GM18520 (cell line): ENCODE measurements at regions not wholly inside any gene's neighbourhood (a gene's known extent, or its start where the extent isn't known, plus 50 kb on each side); places are given as distances from the start of the nearest gene placed in this dataset.

Source experiments
- ATAC-seq: cut with Tn5 transposase; IDR thresholded peaks from one replicate; pipeline ENCODE4 v1.9.1; 2021; ENCODE audit not compliant: unreplicated experiment

- no peak for ATAC-seq
Observed at GRCh38 chr18:54716586-54716985, 111.7 kb upstream of the RAB27B start.

GRCh38 chr18:54717673-54718407, 110.4 kb upstream of the RAB27B start:
- ATAC-seq, result peak; percentile 53

- ATAC-seq, result no peak
Observed at GRCh38 chr18:54718408-54718773, 109.9 kb upstream of the RAB27B start.

- ATAC-seq, result no peak
Observed at GRCh38 chr18:54720620-54721019, 107.7 kb upstream of the RAB27B start.

GRCh38 chr18:54726143-54726542, 102.1 kb upstream of the RAB27B start:
- ATAC-seq, result no peak

- ATAC-seq, result no peak
Observed at GRCh38 chr18:54734059-54734458, 94.2 kb upstream of the RAB27B start.

- no peak for ATAC-seq
Observed at GRCh38 chr18:54736981-54737380, 91.3 kb upstream of the RAB27B start.

GRCh38 chr18:54737986-54738385, 90.3 kb upstream of the RAB27B start:
- no peak for ATAC-seq

GRCh38 chr18:54739476-54739875, 88.8 kb upstream of the RAB27B start:
- no peak for ATAC-seq

GRCh38 chr18:54740136-54740846, 88.0 kb upstream of the RAB27B start:
- no peak for ATAC-seq

GRCh38 chr18:54742120-54742519, 86.2 kb upstream of the RAB27B start:
- no peak for ATAC-seq

- ATAC-seq, result no peak
Observed at GRCh38 chr18:54742659-54743604, 85.3 kb upstream of the RAB27B start.

- no peak for ATAC-seq
Observed at GRCh38 chr18:54743605-54743995, 84.7 kb upstream of the RAB27B start.

- ATAC-seq, result no peak
Observed at GRCh38 chr18:54749291-54749690, 79.0 kb upstream of the RAB27B start.

GRCh38 chr18:54750350-54750749, 77.9 kb upstream of the RAB27B start:
- no peak for ATAC-seq

- ATAC-seq, result no peak
Observed at GRCh38 chr18:54752185-54752584, 76.1 kb upstream of the RAB27B start.

GRCh38 chr18:54755456-54755855, 72.8 kb upstream of the RAB27B start:
- ATAC-seq, result no peak

- no peak for ATAC-seq
Observed at GRCh38 chr18:54762386-54762785, 65.9 kb upstream of the RAB27B start.

- ATAC-seq, result no peak
Observed at GRCh38 chr18:54764786-54765185, 63.5 kb upstream of the RAB27B start.

- ATAC-seq, result no peak
Observed at GRCh38 chr18:54765636-54766375, 62.5 kb upstream of the RAB27B start.

GRCh38 chr18:54766634-54767033, 61.6 kb upstream of the RAB27B start:
- no peak for ATAC-seq
